Endothelial cell of hepatic sinusoid (primary cell): ENCODE measurements at regions not wholly inside any gene's neighbourhood (a gene's known extent, or its start where the extent isn't known, plus 50 kb on each side); places are given as distances from the start of the nearest gene placed in this dataset.
"Not testable (repeated sequence)": the region's sequence is repeated elsewhere in the genome, so short reads cannot be mapped to it uniquely, and the experiment has no call there.

Source experiments
- in situ Hi-C: cut with HindIII; loops from 2 replicates; pipeline ENCODE4 v1.10.0; 2017; ENCODE audit warnings: low sequenced_read_pairs

DNA sequence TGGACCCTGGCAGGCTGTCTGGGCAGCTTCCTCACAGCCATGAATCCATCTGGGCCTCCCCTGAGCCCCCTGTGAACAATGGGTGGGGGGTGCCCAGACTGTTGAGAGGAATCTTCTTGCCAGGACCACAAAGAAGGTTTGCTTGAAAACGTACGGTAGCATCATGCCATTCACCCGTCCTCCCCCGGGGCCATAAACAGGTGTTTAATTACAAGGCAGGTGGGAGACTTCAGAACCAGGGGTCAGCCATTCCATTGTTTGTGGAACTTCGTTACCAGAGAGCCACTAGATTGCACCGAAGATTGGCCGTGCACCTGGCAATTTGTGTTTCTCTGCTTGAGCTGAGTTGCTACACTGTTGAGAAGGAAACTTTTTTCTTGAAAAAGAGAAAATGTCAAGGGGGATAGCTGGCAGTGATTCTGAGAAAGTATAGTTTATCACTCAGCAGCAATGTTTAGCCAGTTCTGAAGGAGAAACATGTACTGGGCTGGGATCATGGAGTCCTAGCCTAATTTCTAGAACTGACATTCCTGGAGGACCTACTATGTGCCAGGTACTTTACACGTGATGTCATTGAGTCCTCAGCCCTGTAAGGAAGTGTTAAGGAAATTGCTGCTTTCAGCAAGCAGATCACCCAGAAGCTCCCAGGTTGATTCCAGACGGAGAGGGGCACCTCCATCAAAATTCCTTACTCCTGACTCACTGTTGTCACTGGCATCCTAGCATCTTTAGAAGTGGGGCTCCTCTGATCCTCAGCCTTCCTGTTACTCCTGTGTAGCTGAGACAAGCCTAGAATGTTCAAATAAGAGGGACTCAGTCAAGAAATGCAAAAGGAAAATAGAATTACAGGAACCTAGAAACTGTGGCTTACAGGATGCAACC lies 103.8 kb upstream of the UBE2E1 start:
- in situ Hi-C loops, result no loop called here

DNA sequence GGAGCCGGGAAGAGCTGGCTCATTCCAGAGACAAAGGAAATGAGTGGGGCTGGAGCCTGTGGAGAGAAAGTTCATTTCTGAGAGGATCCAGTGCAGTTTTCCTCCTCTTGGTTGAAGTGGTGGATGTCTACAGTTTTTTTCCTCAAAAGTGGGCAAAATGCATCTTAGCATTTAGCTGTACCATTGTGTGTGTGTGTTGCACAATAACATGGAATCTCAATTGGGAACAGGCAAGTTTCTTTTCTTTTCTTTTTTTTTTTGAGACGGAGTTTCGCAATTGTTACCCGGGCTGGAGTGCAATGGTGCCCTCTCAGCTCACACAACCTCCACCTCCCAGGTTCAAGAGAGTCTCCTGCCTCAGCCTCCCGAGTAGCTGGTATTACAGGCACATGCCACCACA lies 101.5 kb upstream of the UBE2E1 start:
- in situ Hi-C loops, result no loop called here

DNA sequence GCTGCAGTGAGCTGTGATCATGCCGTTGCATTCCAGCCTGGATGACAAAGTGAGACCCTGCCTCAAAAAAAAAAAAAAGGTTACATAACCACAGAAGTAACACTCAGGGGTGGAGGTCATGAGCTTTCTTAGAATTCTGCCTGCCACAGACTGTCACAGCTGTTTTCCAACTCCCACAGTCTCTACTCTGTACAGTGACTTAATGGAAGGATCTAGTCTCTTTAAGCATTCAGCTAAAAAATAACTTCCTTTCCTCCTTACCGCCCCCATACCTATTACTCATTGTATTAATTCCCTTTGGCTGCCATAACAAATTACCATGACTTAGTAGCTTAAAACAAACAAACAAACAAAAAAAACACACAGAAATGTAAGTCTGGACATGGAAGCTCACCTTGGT lies 99.6 kb upstream of the UBE2E1 start:
- in situ Hi-C loops, result no loop called here

DNA sequence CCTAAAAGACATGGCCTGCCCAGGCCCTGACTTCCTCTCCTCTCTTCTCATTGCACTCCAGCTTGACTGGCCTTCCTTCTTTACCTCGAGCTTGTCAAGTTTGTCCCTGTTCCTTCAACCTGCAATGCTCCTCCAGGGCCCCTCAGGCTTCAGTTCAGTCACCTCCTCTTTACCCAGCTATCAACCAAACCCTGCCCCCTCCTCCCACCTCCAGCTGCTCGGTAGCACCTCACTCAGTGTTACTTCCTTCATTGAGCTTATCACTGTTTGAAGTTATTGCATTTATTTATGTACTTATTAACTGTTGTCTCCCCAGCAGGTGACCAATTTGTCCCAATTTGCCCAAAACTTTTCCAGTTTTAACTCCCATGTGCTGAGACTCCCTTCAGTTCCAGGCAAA lies 95.8 kb upstream of the UBE2E1 start:
- in situ Hi-C loops, result loop anchor here (5.0 kb wide), 1 partner anchor 48 kb away; no protein-coding TSS in a partner anchor

DNA sequence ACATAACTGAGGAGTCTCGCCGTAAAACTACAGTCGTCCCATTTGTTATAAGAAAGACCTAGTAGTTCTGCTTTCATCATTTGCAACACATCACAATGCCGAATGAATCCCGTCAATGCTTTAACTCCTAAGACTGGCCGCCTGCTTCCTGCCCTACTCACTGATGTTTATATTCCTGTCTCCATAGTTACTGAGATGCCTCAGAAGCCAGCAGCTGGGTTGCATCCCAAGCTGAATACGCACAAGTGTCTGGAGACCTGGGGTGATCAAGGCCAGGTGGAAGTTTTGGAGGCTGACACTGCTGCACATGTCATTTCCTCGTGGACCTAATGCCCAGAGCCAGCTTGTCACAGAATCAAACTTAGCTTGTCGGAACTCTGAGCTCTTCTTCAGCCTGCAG lies 95.2 kb upstream of the UBE2E1 start:
- in situ Hi-C loops, result loop anchor here (5.0 kb wide), 1 partner anchor 48 kb away; no protein-coding TSS in a partner anchor

DNA sequence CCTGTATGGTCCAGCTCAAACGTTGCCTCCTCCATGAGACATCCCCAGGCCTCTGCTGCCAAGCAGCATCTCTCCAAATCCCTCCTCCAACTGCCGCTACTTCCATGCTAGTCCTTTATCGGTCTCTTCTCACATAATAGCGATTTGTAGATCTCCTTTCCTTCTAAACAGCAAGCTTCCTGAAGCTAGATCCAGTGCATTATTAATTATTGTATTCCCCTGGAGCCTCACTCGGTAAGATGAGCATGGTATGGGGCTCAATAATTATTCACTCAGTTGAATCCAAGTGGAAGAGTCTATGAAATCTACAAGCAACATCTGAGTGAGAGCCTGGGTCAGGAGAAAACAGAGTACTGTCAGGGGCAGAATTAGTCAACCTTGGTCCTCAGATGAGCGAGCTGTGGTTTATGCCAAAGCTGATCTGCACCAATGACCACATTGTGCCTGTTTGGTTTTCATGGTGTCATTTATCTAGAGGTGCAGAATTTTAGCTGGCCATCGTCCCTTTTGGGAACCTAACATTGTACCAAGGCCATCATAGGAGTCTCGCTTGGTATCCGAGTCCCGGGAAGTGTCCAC lies 93.8 kb upstream of the UBE2E1 start:
- in situ Hi-C loops, result loop anchor here (5.0 kb wide), 1 partner anchor 50 kb away; no protein-coding TSS in a partner anchor

DNA sequence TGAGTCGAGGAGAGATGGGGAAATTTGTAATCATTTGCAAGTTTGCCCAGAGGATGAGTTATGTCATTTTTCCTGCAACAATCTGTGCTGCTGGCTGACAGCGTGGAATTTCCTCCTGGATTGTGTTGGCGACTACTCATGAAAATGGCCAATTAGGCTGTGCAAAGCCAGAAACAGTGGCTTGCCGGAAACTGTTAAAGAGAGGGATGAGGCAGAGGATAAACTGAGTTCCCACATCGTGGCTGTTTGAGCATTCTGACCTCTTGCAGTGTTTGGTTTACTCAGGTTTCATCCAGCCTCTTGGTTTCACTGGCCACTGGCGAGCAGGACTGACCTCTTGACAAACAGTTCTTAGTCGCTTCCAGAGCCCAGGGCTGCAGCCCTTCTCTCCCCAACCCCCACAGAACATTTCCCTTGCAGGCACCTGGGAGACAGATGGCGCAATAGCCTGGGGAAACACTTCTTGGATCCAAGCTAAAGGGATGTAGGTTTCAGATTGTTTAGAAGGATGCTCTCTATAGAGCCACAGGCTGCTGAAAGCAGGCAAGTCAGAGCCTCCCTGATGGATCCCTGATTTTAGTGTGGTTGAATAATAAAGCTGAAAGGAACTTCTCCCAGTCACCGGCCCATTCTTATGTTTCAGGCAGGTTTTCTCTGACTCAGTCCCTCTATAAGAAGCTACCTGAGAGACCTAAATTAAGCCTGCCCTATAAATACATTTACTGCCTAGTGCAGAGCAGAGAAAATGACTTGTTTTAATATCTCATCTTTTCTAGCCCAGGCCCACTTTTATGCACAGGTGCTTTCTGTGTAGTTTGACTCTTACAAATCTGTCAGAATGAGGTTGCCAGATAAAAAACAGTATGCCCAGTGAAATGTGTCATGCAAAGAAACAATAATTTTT lies 92.8 kb upstream of the UBE2E1 start:
- in situ Hi-C loops, result loop anchor here (5.0 kb wide), 1 partner anchor 51 kb away; no protein-coding TSS in a partner anchor

DNA sequence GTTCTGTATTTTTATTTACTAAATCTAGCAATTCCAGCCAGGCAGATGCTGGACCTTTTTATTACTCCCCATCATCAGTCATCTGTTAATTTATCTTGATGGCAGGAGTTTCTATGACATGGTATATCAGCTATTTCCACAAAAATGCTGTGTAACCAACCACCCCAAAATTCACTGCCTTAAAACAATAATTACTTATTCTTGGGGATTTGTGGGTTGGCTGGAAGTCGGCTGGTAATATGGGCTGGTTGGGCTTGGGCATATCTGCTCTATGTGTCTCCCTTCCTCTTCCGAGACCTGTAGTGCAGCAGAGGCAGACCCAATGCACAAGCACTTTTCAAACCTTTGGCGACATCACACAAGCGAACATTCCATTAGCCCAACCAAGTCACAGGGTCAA lies 92.1 kb upstream of the UBE2E1 start:
- in situ Hi-C loops, result loop anchor here (5.0 kb wide), 1 partner anchor 51 kb away; no protein-coding TSS in a partner anchor

DNA sequence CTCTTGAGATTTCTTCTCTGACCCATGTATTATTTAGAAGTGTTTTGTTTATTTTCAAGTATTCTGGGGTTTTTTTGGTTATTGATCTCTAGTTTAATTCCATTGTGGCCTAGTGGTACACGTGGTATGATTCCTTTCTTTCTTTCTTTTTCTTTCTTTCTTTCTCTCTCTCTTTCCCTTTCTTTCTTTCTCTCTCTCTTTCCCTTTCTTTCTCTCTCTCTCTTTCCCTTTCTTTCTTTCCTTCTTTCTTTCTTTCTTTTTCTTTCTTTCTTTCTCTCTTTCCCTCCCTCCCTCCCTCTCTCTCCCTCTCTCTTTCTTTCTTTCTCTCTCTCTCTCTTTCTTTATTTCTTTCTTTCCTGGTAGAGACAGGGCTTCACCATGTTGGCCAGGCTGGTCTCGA lies 85.7 kb upstream of the UBE2E1 start:
- in situ Hi-C loops, result no loop called here

DNA sequence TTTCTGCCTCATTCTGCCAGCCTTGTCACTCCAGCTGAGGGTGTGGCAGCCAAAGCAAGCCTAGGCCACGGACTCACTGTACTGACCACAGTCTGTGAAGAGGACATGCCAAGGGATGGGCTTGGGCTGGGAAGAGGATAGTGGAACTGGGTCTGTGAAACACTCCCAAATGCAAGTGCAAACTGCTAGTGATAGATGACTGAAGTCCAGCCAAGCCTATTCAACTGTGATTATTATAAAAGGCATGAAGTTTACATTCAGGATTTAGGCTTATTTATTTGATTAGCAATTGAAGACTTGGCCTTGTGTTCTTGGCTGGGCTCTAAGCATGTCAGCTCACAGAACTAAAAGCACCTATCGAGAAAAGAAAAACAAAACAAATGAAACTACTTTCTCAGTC lies 84.9 kb upstream of the UBE2E1 start:
- in situ Hi-C loops, result no loop called here

DNA sequence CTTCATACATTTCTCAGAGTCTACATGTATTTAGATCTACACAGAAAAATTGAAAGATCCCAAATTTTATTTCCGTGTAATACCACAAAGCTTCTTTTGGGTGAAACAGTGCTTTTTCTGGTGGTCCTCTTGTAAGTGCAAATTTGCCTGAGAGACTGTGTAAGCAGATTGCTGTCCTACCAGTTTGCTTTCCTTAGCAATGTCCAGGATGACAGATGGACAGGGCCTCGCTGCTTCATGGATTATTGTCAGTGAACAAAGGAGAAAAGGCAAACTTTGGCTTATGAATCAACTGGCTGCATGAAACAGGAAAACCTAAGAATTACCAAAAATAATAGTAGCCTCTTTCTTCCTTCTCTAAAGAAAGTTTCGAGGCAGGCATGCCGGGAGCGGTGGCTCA lies 82.6 kb upstream of the UBE2E1 start:
- in situ Hi-C loops, result no loop called here

DNA sequence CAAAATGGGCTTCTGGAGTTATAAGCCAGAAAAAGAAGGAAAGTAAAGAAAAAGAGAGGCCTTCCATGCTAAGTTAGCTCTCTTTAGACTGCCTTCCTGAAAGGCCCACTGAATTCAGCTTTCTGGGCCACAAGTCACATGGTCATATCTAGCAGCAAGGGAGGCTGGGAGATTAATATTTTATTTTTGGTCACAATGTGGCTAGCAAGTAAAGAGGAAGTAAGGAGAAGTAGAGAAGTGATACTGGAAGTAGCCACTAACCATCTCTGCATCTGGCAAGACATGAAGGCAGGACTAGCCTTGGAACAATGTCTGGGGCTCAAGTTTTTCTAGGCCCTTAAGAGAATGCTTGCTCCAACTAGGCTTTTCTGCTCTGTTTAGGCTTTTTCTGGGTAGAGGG lies 81.8 kb upstream of the UBE2E1 start:
- in situ Hi-C loops, result no loop called here

DNA sequence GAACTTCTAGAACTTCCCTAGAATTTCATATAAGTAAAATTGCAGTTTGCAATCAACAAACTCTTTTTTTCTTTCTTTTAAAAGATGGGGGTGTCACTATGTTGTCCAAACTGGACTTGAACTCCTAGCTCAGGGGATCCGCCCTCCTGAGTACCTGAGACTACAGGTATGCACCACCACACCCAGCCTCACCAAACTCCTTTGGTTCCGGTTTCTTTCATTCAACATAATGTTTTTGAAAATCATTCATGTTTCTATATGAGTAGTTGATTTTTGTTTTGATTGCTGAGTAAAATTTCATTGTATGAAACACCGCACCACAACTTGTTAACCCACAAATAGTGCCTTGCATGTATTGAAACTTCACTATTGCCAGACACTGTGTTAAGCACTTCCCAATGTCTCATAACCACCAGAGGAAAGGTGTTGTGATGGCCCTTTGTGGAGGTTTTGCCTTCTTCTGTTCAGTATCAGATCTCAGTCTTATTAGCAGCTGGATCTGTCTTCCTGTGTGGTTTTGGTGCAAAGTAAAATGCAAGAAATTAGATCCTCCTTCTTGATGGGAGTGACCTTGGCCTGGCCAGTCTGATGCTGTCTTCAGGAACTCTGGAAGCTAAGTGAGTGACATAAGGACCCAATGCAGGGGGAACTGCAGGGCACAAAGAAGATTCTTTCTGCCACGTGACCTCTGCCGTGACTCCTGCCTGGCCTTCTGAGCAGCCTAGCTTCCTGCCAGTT lies 78.8 kb upstream of the UBE2E1 start:
- in situ Hi-C loops, result no loop called here

DNA sequence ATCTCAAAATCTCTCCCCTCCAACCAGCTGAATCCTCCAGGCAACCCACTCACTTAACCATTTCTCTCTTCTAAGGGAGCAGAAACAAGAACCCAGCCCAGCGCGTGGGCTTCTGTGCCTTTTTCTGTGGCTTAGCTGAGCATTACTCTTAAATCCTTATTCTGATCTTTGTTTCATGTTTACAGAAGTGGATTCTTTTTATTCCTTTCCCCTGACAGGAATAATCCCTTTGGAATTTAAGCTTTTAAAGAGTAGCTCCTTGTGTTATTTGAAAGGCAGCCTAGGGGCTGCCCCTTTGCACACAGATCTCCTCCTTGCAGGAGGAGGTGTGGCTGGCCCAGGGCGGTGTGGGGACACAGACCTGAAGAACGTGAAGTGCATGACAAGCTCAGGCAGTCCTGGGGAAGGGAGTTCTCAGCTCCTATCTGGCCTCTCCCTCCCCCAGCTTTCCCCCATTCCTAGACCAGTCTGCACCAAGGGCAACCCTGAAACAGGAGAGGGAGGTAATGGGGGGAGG lies 77.1 kb upstream of the UBE2E1 start:
- in situ Hi-C loops, result no loop called here

DNA sequence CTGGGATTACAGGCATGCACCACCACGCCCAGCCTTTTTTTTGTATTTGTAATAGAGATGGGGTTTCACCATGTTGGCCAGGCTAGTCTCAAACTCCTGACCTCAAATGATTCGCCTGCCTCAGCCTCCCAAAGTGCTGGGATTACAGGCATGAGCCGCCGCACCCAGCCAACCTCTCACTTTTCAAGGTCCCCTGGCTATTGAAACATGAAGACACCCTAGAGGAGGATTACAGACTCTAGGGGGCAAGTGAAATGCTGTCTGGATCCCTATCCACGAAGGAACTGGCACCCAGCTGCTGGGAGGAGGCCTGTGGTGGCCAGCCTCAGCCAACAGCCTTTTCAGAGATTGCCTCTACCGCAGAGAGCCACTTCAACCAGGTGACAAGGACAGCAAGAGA lies 76.4 kb upstream of the UBE2E1 start:
- in situ Hi-C loops, result not testable (repeated sequence)

DNA sequence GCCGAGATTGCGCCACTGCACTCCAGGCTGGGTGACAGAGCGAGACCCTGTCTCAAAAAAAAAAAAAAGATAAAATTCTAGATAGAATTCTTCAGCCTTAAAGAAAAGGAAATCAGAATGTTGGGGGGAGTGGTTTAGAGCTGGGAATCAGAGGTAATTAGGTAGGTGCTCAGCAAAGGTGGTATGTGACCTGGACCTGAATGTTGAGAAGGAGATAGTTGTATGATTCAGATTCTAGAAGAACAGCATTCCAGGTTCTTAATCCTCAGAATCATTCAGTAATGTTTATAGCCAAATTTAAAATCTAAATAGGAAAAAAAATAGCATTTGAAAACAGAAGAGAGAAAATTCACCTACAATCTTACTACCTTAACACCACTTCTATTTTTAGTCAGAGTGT lies 71.3 kb upstream of the UBE2E1 start:
- in situ Hi-C loops, result loop anchor here (10.0 kb wide), 1 partner anchor 60 kb away; no protein-coding TSS in a partner anchor

DNA sequence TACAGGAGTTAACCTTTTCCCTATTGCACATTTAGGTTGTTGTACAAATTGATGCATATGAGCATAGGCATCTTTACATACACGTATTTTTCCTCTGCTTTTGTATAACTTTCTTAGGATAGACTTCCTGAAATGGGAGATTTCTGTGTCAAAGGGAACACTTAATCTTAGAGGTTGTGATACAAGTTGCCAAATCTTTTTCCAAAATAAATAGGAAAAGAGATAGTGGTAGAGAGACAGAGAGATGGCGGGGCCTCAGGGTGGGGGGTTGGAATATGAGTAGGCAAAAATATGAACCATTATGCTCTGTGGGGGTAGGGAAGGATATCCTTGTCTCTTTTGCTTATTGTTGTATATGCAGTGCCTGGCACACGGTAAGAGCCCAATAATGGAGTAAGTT lies 70.7 kb upstream of the UBE2E1 start:
- in situ Hi-C loops, result loop anchor here (10.0 kb wide), 1 partner anchor 60 kb away; no protein-coding TSS in a partner anchor

DNA sequence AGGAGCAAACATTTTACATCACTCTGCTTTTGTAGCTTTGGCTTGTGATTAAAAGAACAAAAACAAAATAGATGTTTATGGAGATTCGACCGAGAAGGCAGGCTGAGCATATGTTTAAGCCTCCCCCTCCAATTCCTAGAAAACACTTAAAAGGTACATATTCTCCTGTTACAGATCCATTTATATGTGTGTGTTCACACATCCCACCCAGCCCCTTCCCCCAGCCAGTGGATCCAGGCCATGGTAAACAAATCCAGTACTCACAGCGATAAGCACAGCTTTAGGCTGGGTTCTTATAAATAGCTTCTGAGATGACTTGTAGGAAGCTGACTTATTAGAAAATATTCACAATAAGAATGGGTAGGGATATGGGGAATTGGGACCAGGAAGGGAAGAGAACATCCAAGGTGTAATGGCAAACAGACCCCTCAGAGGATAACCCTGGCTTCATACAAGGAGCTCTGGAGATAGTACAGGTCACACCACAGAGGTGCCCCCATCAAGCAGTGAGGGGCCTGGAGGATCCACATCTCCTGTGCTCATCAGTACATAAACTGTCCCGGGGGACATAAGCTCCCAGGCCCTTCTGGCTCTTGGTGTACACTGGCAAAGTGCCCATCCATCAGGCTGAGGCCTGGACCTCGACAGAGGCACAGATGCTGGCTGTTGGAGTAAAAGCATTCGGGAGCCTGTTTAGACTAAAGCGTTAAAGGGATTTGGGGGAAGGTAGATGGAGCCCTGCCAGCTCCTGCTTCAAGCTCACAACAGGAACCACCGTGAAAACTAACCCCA lies 70.0 kb upstream of the UBE2E1 start:
- in situ Hi-C loops, result loop anchor here (10.0 kb wide), 1 partner anchor 61 kb away; no protein-coding TSS in a partner anchor

DNA sequence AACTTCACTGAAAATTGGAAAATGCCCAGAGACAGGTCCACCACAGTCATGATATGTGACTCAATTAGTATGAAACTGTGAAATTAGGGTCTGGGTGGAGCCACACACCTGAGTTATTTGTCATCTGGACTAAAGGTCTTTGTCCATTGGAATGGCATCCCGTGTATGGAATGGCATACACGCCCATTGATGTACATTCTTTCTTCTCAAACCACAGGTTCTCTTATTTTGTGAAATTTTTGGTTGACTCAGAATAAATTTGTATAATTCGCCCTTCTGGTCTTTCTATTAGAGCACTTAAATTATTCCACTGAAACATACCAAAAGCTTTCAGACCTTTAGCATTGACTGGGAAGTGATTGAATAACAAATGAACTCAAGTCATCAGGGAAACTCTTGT lies 66.8 kb upstream of the UBE2E1 start:
- in situ Hi-C loops, result loop anchor here (10.0 kb wide), 1 partner anchor 64 kb away; no protein-coding TSS in a partner anchor
